ENCODE measurements at regions not wholly inside any gene's neighbourhood (a gene's known extent, or its start where the extent isn't known, plus 50 kb on each side); places are given as distances from the start of the nearest gene placed in this dataset.

- no peak for TF ChIP-seq CTCF (IDR thresholded peaks at IDR 0.05)
- TF ChIP-seq POLR2A (IDR thresholded peaks at IDR 0.05), result no peak
These were observed 1141.1 kb downstream of the CDH11 start for GRCh38 chr16:63980763-63981162.
